Left colon (tissue), 2 donors: ENCODE measurements at regions not wholly inside any gene's neighbourhood (a gene's known extent, or its start where the extent isn't known, plus 50 kb on each side); places are given as distances from the start of the nearest gene placed in this dataset.

ENCODE experiments used
- ATAC-seq: fragments of 200-7000 bp; cut with Tn5 transposase; one replicate; pipeline ENCODE4 v1.9.1; 2020; ENCODE audit warnings: mild to moderate bottlenecking, moderate library complexity
- DNase-seq, 2 donors: peaks; one replicate each; pipeline ENCODE4 v3.0.0-alpha.2; 2020
- intact Hi-C, 2 donors: fragments of 100-400 bp; cut with DNase I in 1 of 2; cut with micrococcal nuclease in 1 of 2; formaldehyde crosslinking; loops; one replicate each; pipeline versions ENCODE4 v1.11.2 to v1.14.0; 2022; cut with DNase I, micrococcal nuclease
- microRNA-seq, 2 donors: library from miRNA; unstranded; fragments of <30 nt; microRNA quantifications; one replicate each; pipeline versions ENCODE4 v1.1.0 to v1.2.0, GENCODE V29; 2020
- donor health status: DM: no; HTN: no; CAD: no.
- donor health status: DM: yes; HTN: yes; CAD: no.

GRCh38 chrX:150306002-150306401 is 57.1 kb upstream of the MAMLD1 start:
- no peak for ATAC-seq
- intact Hi-C loops = no loop called here
- DNase-seq = no peak

DNA sequence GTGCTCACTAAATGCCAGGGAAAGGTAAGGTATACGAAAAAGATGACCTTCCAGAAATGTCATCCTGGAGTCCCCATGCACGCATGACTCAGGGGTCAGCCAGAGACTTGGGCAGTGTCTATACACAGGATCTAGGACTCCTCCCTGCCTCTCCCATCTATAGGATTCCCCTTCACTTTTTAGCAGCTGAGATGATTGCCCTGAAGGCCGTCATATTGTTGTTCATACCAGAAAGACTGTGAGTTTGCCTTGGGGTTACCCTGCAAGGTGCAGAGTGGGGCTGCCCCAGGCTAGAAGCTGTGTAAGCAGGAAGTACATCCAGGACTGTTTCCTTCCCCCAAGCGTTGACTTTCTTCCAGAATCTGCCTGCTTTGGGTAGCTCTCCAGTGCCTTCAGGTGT is 55.1 kb upstream of the MAMLD1 start:
- no peak for DNase-seq
- ATAC-seq = no peak
- intact Hi-C loops = no loop called here

- DNase-seq (no peak), ATAC-seq (no peak)
- intact Hi-C loops = no loop called here
These were observed 54.5 kb upstream of the MAMLD1 start for GRCh38 chrX:150308532-150309157.

DNA sequence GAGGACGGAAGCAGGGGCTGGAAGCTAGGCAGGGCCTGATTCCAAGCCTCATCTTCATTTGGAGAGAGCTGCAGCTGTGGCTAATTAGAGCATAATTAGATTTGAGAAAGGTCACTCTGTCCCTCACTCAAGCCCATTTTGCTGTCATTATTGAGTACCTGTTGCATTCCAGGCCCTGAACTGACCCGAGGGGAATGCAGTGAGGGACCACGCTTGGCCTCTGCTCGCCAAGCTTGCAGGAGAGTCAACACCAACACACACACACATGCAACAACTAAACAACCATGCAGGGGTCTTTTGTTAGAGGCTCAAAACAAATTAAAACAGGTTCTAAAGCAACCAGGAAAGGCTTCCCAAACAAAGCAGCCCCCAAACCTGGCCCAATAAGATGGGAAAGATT is 52.7 kb upstream of the MAMLD1 start:
- intact Hi-C loops = no loop called here
- DNase-seq = no peak
- ATAC-seq = no peak

DNA sequence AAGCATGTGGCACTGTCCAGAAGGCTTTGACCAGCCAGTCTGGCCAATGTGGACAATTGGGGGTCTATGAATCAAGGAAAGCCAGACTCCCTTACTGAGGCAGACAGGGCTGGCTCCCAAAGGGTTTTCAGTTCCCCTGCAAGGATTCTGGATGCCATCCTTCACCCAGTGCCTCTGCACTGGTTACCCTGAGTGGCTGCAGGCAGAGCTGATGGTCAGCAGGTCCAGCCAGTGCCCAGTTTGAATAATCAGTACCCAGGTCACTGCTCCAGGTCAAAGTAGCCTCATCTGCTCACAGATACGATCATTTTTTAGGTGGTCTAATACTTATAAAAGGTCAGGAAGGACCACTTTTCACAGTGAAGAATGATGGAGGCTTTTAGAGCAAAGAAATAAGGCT is 52.2 kb upstream of the MAMLD1 start:
- DNase-seq (no peak), ATAC-seq (no peak)
- intact Hi-C loops = no loop called here

DNA sequence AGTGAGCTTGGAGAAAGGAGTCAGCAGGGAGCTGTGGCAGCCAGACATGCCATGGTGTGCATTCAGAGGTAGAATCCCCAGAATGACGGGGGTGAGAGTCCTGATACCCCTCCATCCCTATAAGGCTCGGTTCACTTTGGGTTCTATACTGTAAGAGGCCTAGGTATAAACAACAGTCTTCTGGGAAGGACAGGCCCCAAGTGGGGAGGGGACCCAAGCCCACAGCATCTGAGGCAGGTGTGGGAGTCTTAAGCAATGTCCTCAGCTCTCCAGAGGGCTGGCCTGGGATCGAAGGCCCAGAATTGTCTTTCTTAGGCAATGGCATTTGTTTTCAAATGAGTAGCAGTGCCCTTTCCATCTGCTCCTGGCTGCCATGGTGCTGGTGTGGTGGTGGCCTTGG is 50.2 kb upstream of the MAMLD1 start:
- ATAC-seq (no peak), DNase-seq (no peak)
- intact Hi-C loops = no loop called here

Small RNA genes in the stretch of these regions (microRNA-seq; reads per million reads assigned to microRNA genes)
- 1.6 to 12.2 reads per million in 2 donors for gene MIR2114
